ENCODE measurements at regions not wholly inside any gene's neighbourhood (a gene's known extent, or its start where the extent isn't known, plus 50 kb on each side); places are given as distances from the start of the nearest gene placed in this dataset.
"Not testable (repeated sequence)": the region's sequence is repeated elsewhere in the genome, so short reads cannot be mapped to it uniquely, and the experiment has no call there.

DNA sequence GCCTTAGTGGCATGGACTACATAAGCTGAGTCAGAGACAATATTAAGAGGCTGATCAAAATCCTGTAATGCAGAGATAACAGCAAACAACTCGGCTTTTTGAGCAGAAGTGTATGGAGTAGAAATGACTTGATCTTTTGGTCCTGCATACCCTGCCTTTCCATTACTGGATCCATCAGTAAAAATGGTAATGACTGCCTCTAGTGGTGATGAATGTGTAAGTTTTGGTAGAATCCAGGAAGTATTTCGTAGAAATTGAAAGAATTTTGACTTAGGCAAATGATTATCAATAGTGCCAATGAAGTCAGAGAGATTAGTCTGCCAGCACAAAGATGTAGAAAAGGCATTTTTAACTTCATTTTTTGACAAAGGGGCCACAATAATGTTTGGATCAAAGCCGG, 146.4 kb upstream of the API5 start:
- not testable (repeated sequence) for H3K9ac ChIP-seq (ENCODE audit: low read length); H3K36me3 ChIP-seq (ENCODE audit: control insufficient read depth in 1 of 2, insufficient read depth in 2 of 2, low read length in 2 of 2); H2BK12ac ChIP-seq (ENCODE audit: low read length); H3K27me3 ChIP-seq (ENCODE audit: insufficient read depth, low read length); H2BK5ac ChIP-seq (ENCODE audit: low read depth, low read length, poor library complexity); H3K18ac ChIP-seq (ENCODE audit: low read length); H3K27ac ChIP-seq (ENCODE audit: low read depth, low read length); H4K8ac ChIP-seq (ENCODE audit: low read depth, low read length); H2AK5ac ChIP-seq (ENCODE audit: low read length); H4K91ac ChIP-seq (ENCODE audit: low read depth, low read length); H3K4me1 ChIP-seq (ENCODE audit: control insufficient read depth in 1 of 2, insufficient read depth in 2 of 2, low read length in 2 of 2); H3K23ac ChIP-seq (ENCODE audit: low read length); H2BK120ac ChIP-seq (ENCODE audit: insufficient read depth, low read length, poor library complexity); H3K9me3 ChIP-seq (ENCODE audit: insufficient read depth, low read depth, low read length); H3K79me1 ChIP-seq (ENCODE audit: low read length); H3K4me2 ChIP-seq (ENCODE audit: low read length); H3K4me3 ChIP-seq (ENCODE audit: low read depth, low read length); H3K14ac ChIP-seq (ENCODE audit: low read length); H4K12ac ChIP-seq (ENCODE audit: low read depth, low read length); H3K79me2 ChIP-seq (ENCODE audit: control insufficient read depth, insufficient read depth, low read length, poor library complexity); H3K4ac ChIP-seq (ENCODE audit: low read depth, low read length); H2AFZ ChIP-seq (ENCODE audit: insufficient read depth, low read length, poor library complexity)
- peak in 1 of 2 donors; percentile 13 for DNase-seq
- WGBS (ENCODE audit: extremely low coverage, insufficient coverage, insufficient read length) = no CpG with 5 or more reads among the region's 3 CpGs

DNA sequence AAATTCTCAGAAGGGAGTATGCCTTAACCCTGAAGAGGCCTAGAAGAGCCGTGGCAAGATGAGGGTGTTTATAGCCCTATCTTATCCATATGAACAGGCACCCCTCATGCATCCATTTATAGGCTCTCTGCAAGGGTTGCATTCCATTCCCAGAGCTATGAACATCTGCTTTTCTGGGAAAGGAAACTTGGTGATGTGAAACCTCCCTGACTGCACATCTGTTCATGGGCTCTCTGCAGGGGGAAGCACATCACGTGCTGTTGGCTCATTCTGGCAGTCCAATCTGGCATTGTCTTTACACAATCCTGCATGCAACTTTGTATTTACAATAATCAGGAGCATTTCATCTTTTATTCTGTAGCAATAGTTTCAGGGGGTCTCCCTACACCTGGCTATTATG, 143.6 kb upstream of the API5 start:
- not testable (repeated sequence) for H2BK5ac ChIP-seq (ENCODE audit: low read depth, low read length, poor library complexity); H2BK120ac ChIP-seq (ENCODE audit: insufficient read depth, low read length, poor library complexity); H3K23ac ChIP-seq (ENCODE audit: low read length); H4K12ac ChIP-seq (ENCODE audit: low read depth, low read length); H3K18ac ChIP-seq (ENCODE audit: low read length); H2BK12ac ChIP-seq (ENCODE audit: low read length); H3K4me1 ChIP-seq (ENCODE audit: control insufficient read depth in 1 of 2, insufficient read depth in 2 of 2, low read length in 2 of 2); H2AFZ ChIP-seq (ENCODE audit: insufficient read depth, low read length, poor library complexity); H3K36me3 ChIP-seq (ENCODE audit: control insufficient read depth in 1 of 2, insufficient read depth in 2 of 2, low read length in 2 of 2); H3K9me3 ChIP-seq (ENCODE audit: insufficient read depth, low read depth, low read length); H3K9ac ChIP-seq (ENCODE audit: low read length); H3K4me2 ChIP-seq (ENCODE audit: low read length); H3K79me2 ChIP-seq (ENCODE audit: control insufficient read depth, insufficient read depth, low read length, poor library complexity); H3K4ac ChIP-seq (ENCODE audit: low read depth, low read length); H2AK5ac ChIP-seq (ENCODE audit: low read length); DNase-seq; H4K8ac ChIP-seq (ENCODE audit: low read depth, low read length); H4K91ac ChIP-seq (ENCODE audit: low read depth, low read length); H3K27ac ChIP-seq (ENCODE audit: low read depth, low read length); H3K79me1 ChIP-seq (ENCODE audit: low read length); H3K27me3 ChIP-seq (ENCODE audit: insufficient read depth, low read length); H3K4me3 ChIP-seq (ENCODE audit: low read depth, low read length); H3K14ac ChIP-seq (ENCODE audit: low read length)
- no CpG with 5 or more reads among the region's 2 CpGs for WGBS (ENCODE audit: extremely low coverage, insufficient coverage, insufficient read length)

DNA sequence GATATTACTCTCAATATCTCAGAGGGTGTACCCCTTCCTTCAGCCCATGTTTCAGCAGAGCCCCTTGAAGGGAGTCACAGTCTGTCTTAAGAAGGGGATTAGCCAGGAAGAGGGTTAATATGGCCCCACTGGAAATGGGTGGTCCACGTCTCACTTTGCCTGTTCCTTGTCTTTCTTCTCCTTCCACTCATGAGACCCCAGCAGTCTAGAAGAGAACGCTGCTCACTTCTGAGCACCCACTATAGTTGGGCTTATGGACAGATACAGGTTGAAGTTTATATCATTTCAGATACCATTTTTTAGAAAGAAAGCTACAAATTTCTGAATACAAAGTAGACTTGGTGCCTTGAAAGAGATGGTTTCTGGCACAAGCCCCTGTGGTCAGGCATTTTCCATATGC, 139.3 kb upstream of the API5 start:
- Histone ChIP-seq H3K4me3 (ENCODE audit: low read depth, low read length) (no peak overlapping the region), H3K4me1 (ENCODE audit: control insufficient read depth in 1 of 2, insufficient read depth in 2 of 2, low read length in 2 of 2) (no peaks in the 10 kb centered on the region), H3K79me2 (ENCODE audit: control insufficient read depth, insufficient read depth, low read length, poor library complexity) (no peaks in the 10 kb centered on the region), H3K79me1 (ENCODE audit: low read length) (no peaks in the 10 kb centered on the region), H2BK5ac (ENCODE audit: low read depth, low read length, poor library complexity) (no peak overlapping the region), H3K27me3 (ENCODE audit: insufficient read depth, low read length) (no peaks in the 10 kb centered on the region), H3K9me3 (ENCODE audit: insufficient read depth, low read depth, low read length) (peaks cover 3% of the 10 kb centered on the region), H2BK12ac (ENCODE audit: low read length) (no peak overlapping the region), H3K4me2 (ENCODE audit: low read length) (no peak overlapping the region), H3K23ac (ENCODE audit: low read length) (no peak overlapping the region), H4K12ac (ENCODE audit: low read depth, low read length) (no peak overlapping the region), H2BK120ac (ENCODE audit: insufficient read depth, low read length, poor library complexity) (no peak overlapping the region), H3K27ac (ENCODE audit: low read depth, low read length) (no peak overlapping the region), H4K91ac (ENCODE audit: low read depth, low read length) (no peak overlapping the region), H3K9ac (ENCODE audit: low read length) (no peak overlapping the region), H2AK5ac (ENCODE audit: low read length) (no peak overlapping the region), H4K8ac (ENCODE audit: low read depth, low read length) (no peak overlapping the region), H3K36me3 (ENCODE audit: control insufficient read depth in 1 of 2, insufficient read depth in 2 of 2, low read length in 2 of 2) (no peaks in the 10 kb centered on the region), H3K14ac (ENCODE audit: low read length) (no peak overlapping the region), H3K18ac (ENCODE audit: low read length) (no peak overlapping the region), H3K4ac (ENCODE audit: low read depth, low read length) (no peak overlapping the region), H2AFZ (ENCODE audit: insufficient read depth, low read length, poor library complexity) (no peak overlapping the region)
- no CpG with 5 or more reads among the region's 2 CpGs for WGBS (ENCODE audit: extremely low coverage, insufficient coverage, insufficient read length)
- no peak for DNase-seq

DNA sequence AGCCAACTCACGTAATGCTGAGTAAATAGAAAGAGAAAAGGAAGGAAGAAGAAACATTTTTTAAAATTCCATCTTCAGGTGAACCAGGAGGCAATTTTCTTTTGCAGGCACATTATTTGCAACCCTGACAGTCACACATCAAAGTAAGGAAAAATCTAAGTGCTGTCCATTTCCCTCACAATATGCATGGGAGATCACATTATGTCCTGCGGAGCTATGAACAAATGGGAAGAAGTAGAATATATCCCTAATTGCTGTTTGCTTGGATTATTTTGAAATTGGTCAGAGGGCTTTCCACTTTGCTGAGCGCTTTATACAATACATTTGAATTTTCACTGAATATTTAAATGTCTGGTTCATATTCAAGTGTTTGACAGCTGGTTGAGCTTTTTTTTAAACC, 133.8 kb upstream of the API5 start:
- Histone ChIP-seq H4K91ac (ENCODE audit: low read depth, low read length) (no peak overlapping the region), H3K79me1 (ENCODE audit: low read length) (no peaks in the 10 kb centered on the region), H2AFZ (ENCODE audit: insufficient read depth, low read length, poor library complexity) (no peak overlapping the region), H2BK5ac (ENCODE audit: low read depth, low read length, poor library complexity) (no peak overlapping the region), H4K8ac (ENCODE audit: low read depth, low read length) (no peak overlapping the region), H3K27ac (ENCODE audit: low read depth, low read length) (no peak overlapping the region), H3K9ac (ENCODE audit: low read length) (no peak overlapping the region), H2BK12ac (ENCODE audit: low read length) (no peak overlapping the region), H3K14ac (ENCODE audit: low read length) (no peak overlapping the region), H3K9me3 (ENCODE audit: insufficient read depth, low read depth, low read length) (peaks cover 1% of the 10 kb centered on the region), H3K4me2 (ENCODE audit: low read length) (no peak overlapping the region), H3K79me2 (ENCODE audit: control insufficient read depth, insufficient read depth, low read length, poor library complexity) (no peaks in the 10 kb centered on the region), H2AK5ac (ENCODE audit: low read length) (no peak overlapping the region), H3K4ac (ENCODE audit: low read depth, low read length) (no peak overlapping the region), H3K23ac (ENCODE audit: low read length) (no peak overlapping the region), H3K4me3 (ENCODE audit: low read depth, low read length) (no peak overlapping the region), H3K36me3 (ENCODE audit: control insufficient read depth in 1 of 2, insufficient read depth in 2 of 2, low read length in 2 of 2) (no peaks in the 10 kb centered on the region), H3K27me3 (ENCODE audit: insufficient read depth, low read length) (no peaks in the 10 kb centered on the region), H2BK120ac (ENCODE audit: insufficient read depth, low read length, poor library complexity) (no peak overlapping the region), H3K4me1 (ENCODE audit: control insufficient read depth in 1 of 2, insufficient read depth in 2 of 2, low read length in 2 of 2) (no peaks in the 10 kb centered on the region), H3K18ac (ENCODE audit: low read length) (no peak overlapping the region), H4K12ac (ENCODE audit: low read depth, low read length) (no peak overlapping the region)
- no CpG with 5 or more reads among the region's 3 CpGs for WGBS (ENCODE audit: extremely low coverage, insufficient coverage, insufficient read length)
- no peak for DNase-seq

DNA sequence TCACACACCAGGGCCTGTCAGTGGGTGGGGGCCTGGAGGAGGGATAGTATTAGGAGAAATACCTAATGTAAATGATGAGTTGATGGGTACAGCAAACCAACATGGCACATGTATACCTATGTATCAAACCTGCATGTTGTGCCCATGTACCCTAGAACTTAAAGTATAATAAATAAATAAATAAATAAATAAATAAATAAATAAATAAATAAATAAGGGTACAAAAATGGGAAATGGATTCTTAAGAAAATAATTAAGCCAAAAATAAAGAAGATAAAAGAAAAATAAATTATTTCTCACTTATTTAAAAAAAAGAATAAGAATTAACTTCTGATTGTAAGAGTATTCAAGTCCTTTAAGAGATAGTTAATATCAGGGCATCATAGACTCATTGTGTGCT, 117.3 kb upstream of the API5 start:
- H2BK120ac ChIP-seq (ENCODE audit: insufficient read depth, low read length, poor library complexity); DNase-seq; H4K91ac ChIP-seq (ENCODE audit: low read depth, low read length); H2BK5ac ChIP-seq (ENCODE audit: low read depth, low read length, poor library complexity); H3K4ac ChIP-seq (ENCODE audit: low read depth, low read length); H3K9me3 ChIP-seq (ENCODE audit: insufficient read depth, low read depth, low read length); H3K27me3 ChIP-seq (ENCODE audit: insufficient read depth, low read length); H2AK5ac ChIP-seq (ENCODE audit: low read length); H3K36me3 ChIP-seq (ENCODE audit: control insufficient read depth in 1 of 2, insufficient read depth in 2 of 2, low read length in 2 of 2); H2BK12ac ChIP-seq (ENCODE audit: low read length); H3K14ac ChIP-seq (ENCODE audit: low read length); H3K27ac ChIP-seq (ENCODE audit: low read depth, low read length); H3K18ac ChIP-seq (ENCODE audit: low read length); H3K9ac ChIP-seq (ENCODE audit: low read length); H4K12ac ChIP-seq (ENCODE audit: low read depth, low read length); H4K8ac ChIP-seq (ENCODE audit: low read depth, low read length); H3K4me3 ChIP-seq (ENCODE audit: low read depth, low read length); H3K79me2 ChIP-seq (ENCODE audit: control insufficient read depth, insufficient read depth, low read length, poor library complexity); H3K4me2 ChIP-seq (ENCODE audit: low read length); H3K79me1 ChIP-seq (ENCODE audit: low read length); H3K23ac ChIP-seq (ENCODE audit: low read length); H2AFZ ChIP-seq (ENCODE audit: insufficient read depth, low read length, poor library complexity); H3K4me1 ChIP-seq (ENCODE audit: control insufficient read depth in 1 of 2, insufficient read depth in 2 of 2, low read length in 2 of 2): not testable (repeated sequence)
